ENCODE measurements at regions not wholly inside any gene's neighbourhood (a gene's known extent, or its start where the extent isn't known, plus 50 kb on each side); places are given as distances from the start of the nearest gene placed in this dataset.

- DNase-seq (ENCODE audit: low spot score), result no peak
Measured at GRCh38 chr1:173400387-173400995, 76.6 kb upstream of the PRDX6 start.

- no peak for DNase-seq (ENCODE audit: low spot score)
Measured at GRCh38 chr1:173403996-173404395, 73.1 kb upstream of the PRDX6 start.

- DNase-seq (ENCODE audit: low spot score), result no peak
Measured at GRCh38 chr1:173405281-173405680, 71.9 kb upstream of the PRDX6 start.

GRCh38 chr1:173405834-173406233, 71.3 kb upstream of the PRDX6 start:
- peak; percentile 45 for DNase-seq (ENCODE audit: low spot score)

GRCh38 chr1:173406783-173407230, 70.3 kb upstream of the PRDX6 start:
- no peak for DNase-seq (ENCODE audit: low spot score)

- DNase-seq (ENCODE audit: low spot score), result no peak
Measured at GRCh38 chr1:173407846-173408245, 69.3 kb upstream of the PRDX6 start.

- no peak for DNase-seq (ENCODE audit: low spot score)
Measured at GRCh38 chr1:173408886-173409285, 68.2 kb upstream of the PRDX6 start.

- no peak for DNase-seq (ENCODE audit: low spot score)
Measured at GRCh38 chr1:173409613-173410012, 67.5 kb upstream of the PRDX6 start.

GRCh38 chr1:173410133-173410793, 66.9 kb upstream of the PRDX6 start:
- DNase-seq (ENCODE audit: low spot score), result no peak

- no peak for DNase-seq (ENCODE audit: low spot score)
Measured at GRCh38 chr1:173410794-173411236, 66.3 kb upstream of the PRDX6 start.

- DNase-seq (ENCODE audit: low spot score), result no peak
Measured at GRCh38 chr1:173411835-173412742, 65.0 kb upstream of the PRDX6 start.

GRCh38 chr1:173413271-173413707, 63.8 kb upstream of the PRDX6 start:
- DNase-seq (ENCODE audit: low spot score), result no peak

GRCh38 chr1:173414136-173414535, 63.0 kb upstream of the PRDX6 start:
- no peak for DNase-seq (ENCODE audit: low spot score)

GRCh38 chr1:173414539-173415226, 62.5 kb upstream of the PRDX6 start:
- no peak for DNase-seq (ENCODE audit: low spot score)

- no peak for DNase-seq (ENCODE audit: low spot score)
Measured at GRCh38 chr1:173415490-173415889, 61.6 kb upstream of the PRDX6 start.

GRCh38 chr1:173415905-173416450, 61.2 kb upstream of the PRDX6 start:
- no peak for DNase-seq (ENCODE audit: low spot score)

GRCh38 chr1:173417563-173417962, 59.6 kb upstream of the PRDX6 start:
- no peak for DNase-seq (ENCODE audit: low spot score)

- no peak for DNase-seq (ENCODE audit: low spot score)
Measured at GRCh38 chr1:173418107-173418985, 58.8 kb upstream of the PRDX6 start.

GRCh38 chr1:173420330-173420806, 56.8 kb upstream of the PRDX6 start:
- DNase-seq (ENCODE audit: low spot score), result peak; percentile 83

- DNase-seq (ENCODE audit: low spot score), result no peak
Measured at GRCh38 chr1:173421286-173421685, 55.8 kb upstream of the PRDX6 start.

- no peak for DNase-seq (ENCODE audit: low spot score)
Measured at GRCh38 chr1:173421789-173422188, 55.3 kb upstream of the PRDX6 start.
